Cardiac muscle cell (in vitro differentiated cells and primary cell): ENCODE measurements at regions not wholly inside any gene's neighbourhood (a gene's known extent, or its start where the extent isn't known, plus 50 kb on each side); places are given as distances from the start of the nearest gene placed in this dataset.

ENCODE experiments used
- DNase-seq, 2 donors: peaks; one replicate each; pipeline versions ENCODE4 v3.0.0 to v3.0.0-alpha.2; 2010 to 2017; ENCODE audit warnings: low read depth in 1 of 2, low spot score in 1 of 2
- H3K27ac ChIP-seq: fragments of 200-600 bp; sonication (generic); 2 replicates; pipeline ENCODE4 v1.5.1; 2016
- H3K27me3 ChIP-seq: fragments of 200-600 bp; sonication (generic); 2 replicates; pipeline ENCODE4 v1.6.0; 2016; ENCODE audit warnings: control low read depth
- H3K36me3 ChIP-seq: fragments of 200-600 bp; sonication (generic); 2 replicates; pipeline ENCODE4 v1.5.1; 2016; ENCODE audit warnings: control low read depth
- H3K4me1 ChIP-seq: fragments of 200-600 bp; sonication (generic); 2 replicates; pipeline ENCODE4 v1.8.1; 2017; ENCODE audit warnings: low read depth, mild to moderate bottlenecking, mixed run types
- H3K4me3 ChIP-seq: fragments of 200-600 bp; sonication (generic); 2 replicates; pipeline ENCODE4 v1.5.1; 2016; ENCODE audit warnings: mild to moderate bottlenecking
- H3K9me3 ChIP-seq: fragments of 200-600 bp; sonication (generic); 2 replicates; pipeline ENCODE4 v1.5.1; 2017; ENCODE audit warnings: low read depth, mild to moderate bottlenecking, control low read depth
- TF ChIP-seq, protein P1 (sequence below): IDR thresholded peaks from 2 replicates; pipeline ENCODE4 v1.5.1; 2012; ENCODE audit warnings: low read depth, mild to moderate bottlenecking, low read length

- no peaks in the 10 kb centered on the region for H3K4me1 ChIP-seq
- TF ChIP-seq, protein P1, sequence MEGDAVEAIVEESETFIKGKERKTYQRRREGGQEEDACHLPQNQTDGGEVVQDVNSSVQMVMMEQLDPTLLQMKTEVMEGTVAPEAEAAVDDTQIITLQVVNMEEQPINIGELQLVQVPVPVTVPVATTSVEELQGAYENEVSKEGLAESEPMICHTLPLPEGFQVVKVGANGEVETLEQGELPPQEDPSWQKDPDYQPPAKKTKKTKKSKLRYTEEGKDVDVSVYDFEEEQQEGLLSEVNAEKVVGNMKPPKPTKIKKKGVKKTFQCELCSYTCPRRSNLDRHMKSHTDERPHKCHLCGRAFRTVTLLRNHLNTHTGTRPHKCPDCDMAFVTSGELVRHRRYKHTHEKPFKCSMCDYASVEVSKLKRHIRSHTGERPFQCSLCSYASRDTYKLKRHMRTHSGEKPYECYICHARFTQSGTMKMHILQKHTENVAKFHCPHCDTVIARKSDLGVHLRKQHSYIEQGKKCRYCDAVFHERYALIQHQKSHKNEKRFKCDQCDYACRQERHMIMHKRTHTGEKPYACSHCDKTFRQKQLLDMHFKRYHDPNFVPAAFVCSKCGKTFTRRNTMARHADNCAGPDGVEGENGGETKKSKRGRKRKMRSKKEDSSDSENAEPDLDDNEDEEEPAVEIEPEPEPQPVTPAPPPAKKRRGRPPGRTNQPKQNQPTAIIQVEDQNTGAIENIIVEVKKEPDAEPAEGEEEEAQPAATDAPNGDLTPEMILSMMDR, result no peak
- no peaks in the 10 kb centered on the region for H3K9me3 ChIP-seq
- no peaks in the 10 kb centered on the region for H3K27me3 ChIP-seq
- no peak for DNase-seq
- H3K27ac ChIP-seq, result no peak overlapping the region
- H3K36me3 ChIP-seq, result no peaks in the 10 kb centered on the region
- H3K4me3 ChIP-seq, result no peak overlapping the region
Observed at GRCh38 chr1:195096051-195096521, 1512.2 kb downstream of the KCNT2 start.

DNA sequence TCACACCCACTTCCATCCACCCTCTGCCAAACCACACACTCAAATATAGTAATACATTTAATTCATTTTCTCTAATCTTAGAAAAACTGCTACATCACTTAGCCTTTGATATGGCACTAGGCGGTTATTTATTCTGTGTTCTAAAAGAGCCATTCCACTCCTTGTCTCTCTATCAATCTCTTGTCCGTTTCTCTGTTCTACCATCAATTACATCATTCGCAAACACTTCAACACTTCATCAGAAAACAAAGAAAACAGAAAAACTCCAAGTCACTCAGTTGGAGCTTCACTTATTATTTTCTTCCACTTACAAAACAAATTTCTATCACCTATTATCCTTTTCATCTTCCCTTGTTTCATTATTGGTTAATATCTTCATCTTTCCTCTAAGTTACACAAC lies 1523.0 kb downstream of the KCNT2 start:
- Histone ChIP-seq H3K4me1 (no peaks in the 10 kb centered on the region), H3K9me3 (no peaks in the 10 kb centered on the region), H3K27ac (no peak overlapping the region), H3K4me3 (no peak overlapping the region), H3K36me3 (no peaks in the 10 kb centered on the region), H3K27me3 (no peaks in the 10 kb centered on the region)
- DNase-seq, result no peak
- TF ChIP-seq, protein P1, result no peak

- Histone ChIP-seq H3K36me3 (no peaks in the 10 kb centered on the region), H3K27ac (no peak overlapping the region), H3K9me3 (no peaks in the 10 kb centered on the region), H3K4me3 (no peak overlapping the region), H3K27me3 (no peaks in the 10 kb centered on the region), H3K4me1 (no peaks in the 10 kb centered on the region)
- DNase-seq, result no peak
- TF ChIP-seq, protein P1, result no peak
Observed at GRCh38 chr1:195082183-195082582, 1526.1 kb downstream of the KCNT2 start.

- Histone ChIP-seq H3K36me3 (no peaks in the 10 kb centered on the region), H3K27me3 (no peaks in the 10 kb centered on the region), H3K27ac (no peak overlapping the region), H3K4me1 (no peaks in the 10 kb centered on the region), H3K4me3 (no peak overlapping the region), H3K9me3 (no peaks in the 10 kb centered on the region)
- TF ChIP-seq, protein P1, result no peak
- no peak for DNase-seq
Observed at GRCh38 chr1:195076682-195077081, 1531.6 kb downstream of the KCNT2 start.

DNA sequence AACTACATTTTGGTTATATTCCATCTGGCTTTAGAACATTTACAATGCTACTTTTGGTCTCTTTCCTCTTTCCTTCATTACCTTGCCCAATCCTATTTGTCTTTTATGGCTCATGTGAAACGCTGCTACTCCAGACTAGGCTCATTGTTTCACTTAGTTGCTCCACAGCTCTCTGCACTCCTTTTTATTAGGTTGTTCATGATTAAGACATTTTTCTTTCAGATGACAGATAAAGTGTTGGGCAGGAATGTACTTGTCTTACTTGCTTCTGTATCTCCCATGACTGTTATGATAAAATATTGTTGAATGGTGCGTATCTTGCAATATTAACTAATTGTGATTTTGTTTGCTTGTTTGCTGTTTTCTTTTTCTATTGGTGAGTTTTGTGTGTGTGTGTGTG lies 1532.3 kb downstream of the KCNT2 start:
- no peaks in the 10 kb centered on the region for H3K36me3 ChIP-seq

More for the DNA sequence above, 1532.3 kb downstream of the KCNT2 start:
- Histone ChIP-seq H3K27ac (no peak overlapping the region), H3K9me3 (no peaks in the 10 kb centered on the region), H3K4me3 (no peak overlapping the region), H3K27me3 (no peaks in the 10 kb centered on the region), H3K4me1 (no peaks in the 10 kb centered on the region)
- TF ChIP-seq, protein P1, result no peak
- DNase-seq, result no peak
